ENCODE measurements at regions not wholly inside any gene's neighbourhood (a gene's known extent, or its start where the extent isn't known, plus 50 kb on each side); places are given as distances from the start of the nearest gene placed in this dataset.

DNA sequence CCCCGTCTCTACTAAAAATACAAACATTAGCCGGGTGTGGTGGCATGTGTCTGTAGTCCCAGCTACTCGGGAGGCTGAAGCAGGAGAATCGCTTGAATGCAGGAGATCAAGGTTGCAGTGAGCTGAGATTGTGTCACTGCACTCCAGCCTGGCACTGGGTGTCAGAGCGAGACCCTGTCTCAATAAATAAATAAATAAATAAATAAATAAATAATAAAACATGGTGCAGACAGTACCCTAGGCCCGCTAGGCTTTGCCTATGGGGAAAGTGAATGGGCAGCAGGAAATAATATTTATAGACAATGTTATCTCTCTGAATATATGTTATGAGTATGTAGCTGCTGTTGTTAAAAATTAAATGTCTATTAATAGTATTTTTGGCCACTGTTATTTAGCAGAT lies 130.4 kb downstream of the LARP7 start:
- TF ChIP-seq POLR2AphosphoS5 (IDR thresholded peaks at IDR 0.05) (no peak), EP300 (IDR thresholded peaks at IDR 0.05; ENCODE audit: low read depth) (no peak), POLR2A (IDR thresholded peaks at IDR 0.05) (no peak)
- TF ChIP-seq, protein P1, sequence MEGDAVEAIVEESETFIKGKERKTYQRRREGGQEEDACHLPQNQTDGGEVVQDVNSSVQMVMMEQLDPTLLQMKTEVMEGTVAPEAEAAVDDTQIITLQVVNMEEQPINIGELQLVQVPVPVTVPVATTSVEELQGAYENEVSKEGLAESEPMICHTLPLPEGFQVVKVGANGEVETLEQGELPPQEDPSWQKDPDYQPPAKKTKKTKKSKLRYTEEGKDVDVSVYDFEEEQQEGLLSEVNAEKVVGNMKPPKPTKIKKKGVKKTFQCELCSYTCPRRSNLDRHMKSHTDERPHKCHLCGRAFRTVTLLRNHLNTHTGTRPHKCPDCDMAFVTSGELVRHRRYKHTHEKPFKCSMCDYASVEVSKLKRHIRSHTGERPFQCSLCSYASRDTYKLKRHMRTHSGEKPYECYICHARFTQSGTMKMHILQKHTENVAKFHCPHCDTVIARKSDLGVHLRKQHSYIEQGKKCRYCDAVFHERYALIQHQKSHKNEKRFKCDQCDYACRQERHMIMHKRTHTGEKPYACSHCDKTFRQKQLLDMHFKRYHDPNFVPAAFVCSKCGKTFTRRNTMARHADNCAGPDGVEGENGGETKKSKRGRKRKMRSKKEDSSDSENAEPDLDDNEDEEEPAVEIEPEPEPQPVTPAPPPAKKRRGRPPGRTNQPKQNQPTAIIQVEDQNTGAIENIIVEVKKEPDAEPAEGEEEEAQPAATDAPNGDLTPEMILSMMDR (IDR thresholded peaks at IDR 0.05): no peak

Measured in transverse colon (tissue), 4 donors.